ENCODE measurements at regions not wholly inside any gene's neighbourhood (a gene's known extent, or its start where the extent isn't known, plus 50 kb on each side); places are given as distances from the start of the nearest gene placed in this dataset.

DNA sequence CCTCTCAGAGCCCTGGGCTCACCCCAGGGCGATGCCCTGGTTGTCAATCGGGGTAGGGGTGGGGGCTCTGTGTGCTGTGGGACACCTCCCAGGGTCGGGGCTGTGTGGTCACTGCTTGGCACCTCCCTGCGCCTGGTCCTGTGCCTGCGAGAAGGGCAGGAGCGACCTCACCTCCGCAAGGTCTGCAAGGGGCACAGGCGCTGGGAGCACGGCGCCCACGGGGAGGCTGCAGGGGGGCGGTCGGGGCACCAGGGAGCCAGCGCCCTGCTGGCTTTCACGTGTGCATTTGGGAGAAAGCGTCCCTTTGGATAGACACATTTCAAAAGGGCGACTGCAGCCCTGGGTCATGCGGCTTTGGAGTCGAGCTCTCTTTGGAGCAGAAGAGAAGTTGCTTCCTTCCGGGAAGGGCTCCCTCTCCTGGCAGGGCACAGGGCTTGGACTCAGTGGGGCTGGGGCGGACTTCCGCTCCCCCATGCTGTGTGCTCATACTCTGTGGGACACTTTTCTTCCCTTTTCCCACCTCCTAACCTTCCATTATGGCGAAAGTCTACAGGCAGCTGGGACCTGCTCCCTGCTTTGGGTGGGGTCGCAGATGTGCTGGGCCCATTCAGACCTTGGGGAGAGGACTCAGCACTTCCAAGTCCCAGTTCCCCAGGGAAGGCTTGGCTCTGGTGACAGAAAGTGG is 52.9 kb upstream of the SLC28A3 start:
- Mint-ChIP-seq H3K9me3 (no peaks in the 10 kb centered on the region), H3K27me3 (ENCODE audit: low read depth) (no peaks in the 10 kb centered on the region), H3K27ac (no peak overlapping the region)

GRCh38 chr9:84394036-84394435 is 53.5 kb upstream of the SLC28A3 start:
- Mint-ChIP-seq H3K36me3 (ENCODE audit: low read depth) (no peaks in the 10 kb centered on the region), H3K9me3 (no peaks in the 10 kb centered on the region), H3K4me3 (no peak overlapping the region), H3K4me1 (ENCODE audit: low read depth) (peaks cover 1% of the 10 kb centered on the region), H3K27ac (no peak overlapping the region), H3K27me3 (ENCODE audit: low read depth) (no peaks in the 10 kb centered on the region)
- no peak for DNase-seq (ENCODE audit: low spot score)

More for the DNA sequence above, 52.9 kb upstream of the SLC28A3 start:
- no peak overlapping the region for H3K4me3 Mint-ChIP-seq
- peaks cover 1% of the 10 kb centered on the region for H3K4me1 Mint-ChIP-seq (ENCODE audit: low read depth)
- no peak for DNase-seq (ENCODE audit: low spot score)
- no peaks in the 10 kb centered on the region for H3K36me3 Mint-ChIP-seq (ENCODE audit: low read depth)

- Mint-ChIP-seq H3K27ac (no peak overlapping the region), H3K36me3 (ENCODE audit: low read depth) (no peaks in the 10 kb centered on the region), H3K4me1 (ENCODE audit: low read depth) (no peaks in the 10 kb centered on the region), H3K9me3 (no peaks in the 10 kb centered on the region), H3K4me3 (no peak overlapping the region), H3K27me3 (ENCODE audit: low read depth) (no peaks in the 10 kb centered on the region)
- peak; percentile 29 for DNase-seq (ENCODE audit: low spot score)
Observed at GRCh38 chr9:84397151-84397728, 56.7 kb upstream of the SLC28A3 start.

DNA sequence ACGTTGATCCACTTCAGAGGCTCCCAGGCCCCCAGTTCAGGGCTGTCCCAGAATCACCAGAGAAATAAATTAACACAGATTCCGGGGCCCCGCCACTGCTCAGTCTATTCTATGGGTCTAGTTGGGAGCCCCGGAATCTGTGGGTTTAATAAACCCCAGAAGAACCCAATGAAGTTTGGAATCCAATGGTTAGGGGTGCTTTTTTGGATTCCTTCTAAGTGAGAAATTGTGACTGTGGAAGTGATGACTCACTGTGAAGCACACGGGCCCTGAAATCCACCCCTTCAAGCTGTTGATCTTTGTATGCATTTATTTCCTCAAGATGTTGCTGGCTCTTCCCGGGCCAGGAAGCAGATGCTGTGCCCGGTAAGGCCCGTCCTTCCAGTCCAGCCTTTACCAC is 57.3 kb upstream of the SLC28A3 start:
- H3K36me3 Mint-ChIP-seq (ENCODE audit: low read depth), result no peaks in the 10 kb centered on the region
- no peak overlapping the region for H3K27ac Mint-ChIP-seq
- no peak overlapping the region for H3K4me3 Mint-ChIP-seq
- no peaks in the 10 kb centered on the region for H3K4me1 Mint-ChIP-seq (ENCODE audit: low read depth)
- no peaks in the 10 kb centered on the region for H3K9me3 Mint-ChIP-seq
- no peak for DNase-seq (ENCODE audit: low spot score)
- no peaks in the 10 kb centered on the region for H3K27me3 Mint-ChIP-seq (ENCODE audit: low read depth)

GRCh38 chr9:84402517-84402916 is 62.0 kb upstream of the SLC28A3 start:
- Mint-ChIP-seq H3K4me3 (no peak overlapping the region), H3K27ac (no peak overlapping the region), H3K9me3 (no peaks in the 10 kb centered on the region), H3K4me1 (ENCODE audit: low read depth) (no peaks in the 10 kb centered on the region), H3K36me3 (ENCODE audit: low read depth) (no peaks in the 10 kb centered on the region), H3K27me3 (ENCODE audit: low read depth) (no peaks in the 10 kb centered on the region)
- no peak for DNase-seq (ENCODE audit: low spot score)

GRCh38 chr9:84403288-84403687 is 62.7 kb upstream of the SLC28A3 start:
- no peak overlapping the region for H3K4me3 Mint-ChIP-seq
- DNase-seq (ENCODE audit: low spot score), result no peak
- H3K36me3 Mint-ChIP-seq (ENCODE audit: low read depth), result no peaks in the 10 kb centered on the region
- no peaks in the 10 kb centered on the region for H3K27me3 Mint-ChIP-seq (ENCODE audit: low read depth)
- H3K4me1 Mint-ChIP-seq (ENCODE audit: low read depth), result no peaks in the 10 kb centered on the region
- H3K9me3 Mint-ChIP-seq, result no peaks in the 10 kb centered on the region
- no peak overlapping the region for H3K27ac Mint-ChIP-seq

DNA sequence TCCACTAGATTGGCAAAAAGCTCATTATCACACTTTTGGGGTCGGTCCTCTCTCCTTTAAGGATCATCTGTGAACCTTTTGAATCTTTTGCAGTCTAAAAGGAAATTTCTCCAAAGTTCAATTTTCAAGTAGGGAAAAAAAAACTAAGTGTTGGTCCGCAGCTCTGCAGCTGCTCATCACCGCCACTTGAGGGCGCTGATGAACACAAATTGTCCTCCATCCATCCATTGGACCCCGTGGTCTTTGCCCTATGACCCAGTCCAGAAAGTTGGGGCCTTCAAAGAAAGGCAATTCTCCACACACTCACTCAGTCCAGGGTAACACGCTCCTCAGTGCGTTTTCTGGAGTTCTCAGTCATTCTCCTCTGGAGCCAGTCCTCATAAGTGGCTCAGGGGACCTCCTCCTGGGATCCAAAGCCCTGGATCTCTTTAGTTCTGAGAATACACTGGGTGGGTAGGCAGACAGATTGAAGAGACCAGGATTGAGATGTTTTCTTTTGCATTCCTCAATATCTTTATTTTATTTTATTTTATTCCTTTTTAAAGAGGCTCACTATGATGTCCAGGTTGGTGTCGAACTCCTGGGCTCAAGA is 63.6 kb upstream of the SLC28A3 start:
- Mint-ChIP-seq H3K27ac (no peak overlapping the region), H3K27me3 (ENCODE audit: low read depth) (no peaks in the 10 kb centered on the region), H3K9me3 (no peaks in the 10 kb centered on the region), H3K4me1 (ENCODE audit: low read depth) (no peaks in the 10 kb centered on the region), H3K36me3 (ENCODE audit: low read depth) (no peaks in the 10 kb centered on the region), H3K4me3 (no peak overlapping the region)
- no peak for DNase-seq (ENCODE audit: low spot score)

DNA sequence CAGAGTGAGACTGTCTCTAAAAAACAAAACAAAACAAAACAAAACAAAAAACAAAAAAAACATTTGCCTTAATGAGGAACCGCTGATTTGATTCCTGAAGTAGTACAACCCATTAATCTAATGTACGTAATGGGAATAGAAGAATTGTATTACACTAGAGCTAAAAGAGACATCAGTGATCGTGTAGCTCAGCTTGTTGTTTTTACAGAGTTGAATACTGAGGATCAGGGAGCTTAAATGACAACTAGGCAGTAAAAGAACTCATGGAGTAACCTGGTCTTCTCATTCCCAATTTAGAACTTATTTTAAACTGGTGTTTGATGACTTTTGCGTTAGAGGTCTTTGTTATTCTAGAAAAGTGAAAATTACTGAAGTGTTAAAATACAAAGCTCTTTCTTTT is 65.1 kb upstream of the SLC28A3 start:
- no peak overlapping the region for H3K4me3 Mint-ChIP-seq
- H3K27ac Mint-ChIP-seq, result no peak overlapping the region
- no peaks in the 10 kb centered on the region for H3K9me3 Mint-ChIP-seq
- DNase-seq (ENCODE audit: low spot score), result no peak
- H3K4me1 Mint-ChIP-seq (ENCODE audit: low read depth), result no peaks in the 10 kb centered on the region
- H3K36me3 Mint-ChIP-seq (ENCODE audit: low read depth), result no peaks in the 10 kb centered on the region
- H3K27me3 Mint-ChIP-seq (ENCODE audit: low read depth), result no peaks in the 10 kb centered on the region

- no peaks in the 10 kb centered on the region for H3K36me3 Mint-ChIP-seq (ENCODE audit: low read depth)
- H3K27me3 Mint-ChIP-seq (ENCODE audit: low read depth), result no peaks in the 10 kb centered on the region
- H3K4me1 Mint-ChIP-seq (ENCODE audit: low read depth), result no peaks in the 10 kb centered on the region
- DNase-seq (ENCODE audit: low spot score), result no peak
- no peak overlapping the region for H3K27ac Mint-ChIP-seq
- no peaks in the 10 kb centered on the region for H3K9me3 Mint-ChIP-seq
- H3K4me3 Mint-ChIP-seq, result no peak overlapping the region
Observed at GRCh38 chr9:84408416-84408815, 67.9 kb upstream of the SLC28A3 start.

DNA sequence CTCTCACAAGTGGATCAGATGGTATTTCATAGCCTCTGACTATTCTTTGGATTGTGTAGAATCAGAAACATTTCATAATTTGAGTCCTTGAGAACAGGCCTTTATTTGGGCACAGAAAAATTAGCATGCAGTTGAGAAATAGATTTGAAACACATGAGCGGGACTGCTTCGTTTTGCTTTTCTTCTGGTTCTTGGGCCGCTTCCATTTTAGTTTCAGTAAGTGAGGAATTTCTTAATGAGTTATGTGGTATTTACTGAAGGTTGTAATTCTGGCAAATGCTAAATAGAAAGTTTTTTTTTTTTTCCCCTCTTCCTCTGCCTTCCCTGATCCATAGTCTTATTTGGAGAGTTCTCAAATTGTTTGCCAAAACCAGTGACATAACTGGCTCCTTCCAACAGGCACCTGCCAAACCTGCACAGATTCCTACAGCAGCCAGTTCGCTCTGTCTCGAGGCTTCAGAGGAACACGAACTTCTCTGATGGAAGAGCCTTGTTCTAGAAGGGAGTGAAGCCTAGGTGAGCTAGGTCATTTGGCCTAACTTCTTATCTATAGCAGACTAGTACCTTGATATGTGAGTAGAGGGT is 71.2 kb upstream of the SLC28A3 start:
- no peaks in the 10 kb centered on the region for H3K36me3 Mint-ChIP-seq (ENCODE audit: low read depth)
- no peaks in the 10 kb centered on the region for H3K9me3 Mint-ChIP-seq
- H3K4me1 Mint-ChIP-seq (ENCODE audit: low read depth), result no peaks in the 10 kb centered on the region
- H3K27ac Mint-ChIP-seq, result no peak overlapping the region
- no peak for DNase-seq (ENCODE audit: low spot score)
- H3K27me3 Mint-ChIP-seq (ENCODE audit: low read depth), result no peaks in the 10 kb centered on the region
- H3K4me3 Mint-ChIP-seq, result no peak overlapping the region

DNA sequence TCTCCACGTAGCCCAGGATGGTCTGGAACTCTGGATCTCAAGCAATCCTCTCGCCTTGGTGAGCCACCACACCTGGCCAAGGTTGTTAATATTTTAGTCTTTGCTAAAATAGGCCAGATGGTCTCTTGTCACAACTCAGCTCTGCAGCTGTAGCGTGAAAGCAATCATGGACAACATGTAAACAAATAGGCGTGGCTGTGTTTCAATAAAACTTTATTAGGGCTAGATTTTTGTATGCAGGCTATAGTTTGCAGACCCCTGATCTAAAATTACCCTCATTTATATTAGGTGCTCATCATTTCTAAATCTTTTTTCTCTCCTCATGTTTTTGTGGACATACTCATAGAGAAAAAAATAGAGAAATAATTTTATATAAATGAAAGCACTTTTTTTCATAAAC is 72.1 kb upstream of the SLC28A3 start:
- no peak for DNase-seq (ENCODE audit: low spot score)
- H3K4me1 Mint-ChIP-seq (ENCODE audit: low read depth), result no peaks in the 10 kb centered on the region
- no peaks in the 10 kb centered on the region for H3K27me3 Mint-ChIP-seq (ENCODE audit: low read depth)
- no peak overlapping the region for H3K4me3 Mint-ChIP-seq
- H3K9me3 Mint-ChIP-seq, result no peaks in the 10 kb centered on the region
- H3K27ac Mint-ChIP-seq, result no peak overlapping the region
- no peaks in the 10 kb centered on the region for H3K36me3 Mint-ChIP-seq (ENCODE audit: low read depth)

DNA sequence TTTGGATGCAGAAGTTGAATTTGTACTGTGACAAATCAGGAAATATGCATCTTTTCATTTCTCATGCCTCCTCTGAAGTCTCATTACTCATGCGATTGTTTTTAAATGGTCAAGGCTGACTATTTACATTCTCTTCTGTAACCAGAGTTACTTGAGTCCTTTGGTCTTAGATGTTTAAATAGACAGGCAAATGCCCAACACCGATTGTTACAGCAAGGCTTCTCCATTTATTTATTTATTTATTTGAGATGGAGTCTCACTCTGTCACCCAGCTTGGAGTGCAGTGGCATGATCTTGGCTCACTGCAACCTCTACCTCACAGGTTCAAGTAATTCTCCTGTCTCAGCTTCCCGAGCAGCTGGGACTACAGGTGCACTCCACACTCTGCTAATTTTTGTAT is 72.7 kb upstream of the SLC28A3 start:
- H3K27ac Mint-ChIP-seq, result no peak overlapping the region
- H3K36me3 Mint-ChIP-seq (ENCODE audit: low read depth), result no peaks in the 10 kb centered on the region
- no peak overlapping the region for H3K4me3 Mint-ChIP-seq
- no peaks in the 10 kb centered on the region for H3K9me3 Mint-ChIP-seq
- H3K27me3 Mint-ChIP-seq (ENCODE audit: low read depth), result no peaks in the 10 kb centered on the region
- no peaks in the 10 kb centered on the region for H3K4me1 Mint-ChIP-seq (ENCODE audit: low read depth)
- no peak for DNase-seq (ENCODE audit: low spot score)

DNA sequence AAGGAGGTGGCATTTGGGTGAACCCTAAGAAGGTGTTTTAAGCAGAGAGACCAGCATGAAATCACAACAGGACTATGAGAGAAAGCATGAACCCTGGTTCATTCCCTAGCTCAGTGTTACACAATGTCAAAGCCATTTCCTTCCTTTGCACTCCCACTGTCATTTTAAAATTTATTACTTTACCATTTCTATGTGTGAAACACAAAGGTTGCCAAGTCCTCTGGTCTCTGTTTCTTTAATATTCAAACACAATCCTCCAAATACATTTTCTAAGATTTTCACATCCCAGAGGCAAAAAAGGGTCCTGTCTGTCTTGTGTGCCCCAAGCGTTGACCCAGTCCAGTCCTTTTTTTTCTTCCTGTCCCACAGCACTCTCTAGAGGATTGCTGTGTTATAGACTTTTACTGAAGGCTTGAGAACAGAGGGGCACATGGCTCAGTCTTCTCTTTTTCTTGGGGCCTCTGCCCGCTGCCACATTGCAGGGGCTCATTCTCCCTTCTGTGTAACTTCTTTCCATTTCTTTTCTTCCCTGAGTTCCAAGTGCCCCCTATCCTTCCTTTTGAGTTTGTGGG is 78.6 kb upstream of the SLC28A3 start:
- H3K36me3 Mint-ChIP-seq (ENCODE audit: low read depth), result no peaks in the 10 kb centered on the region

GRCh38 chr9:84424931-84425330 is 84.4 kb upstream of the SLC28A3 start:
- H3K27ac Mint-ChIP-seq, result no peak overlapping the region
- H3K4me3 Mint-ChIP-seq, result no peak overlapping the region
- no peaks in the 10 kb centered on the region for H3K36me3 Mint-ChIP-seq (ENCODE audit: low read depth)
- H3K9me3 Mint-ChIP-seq, result peaks cover 5% of the 10 kb centered on the region
- DNase-seq (ENCODE audit: low spot score), result no peak
- no peaks in the 10 kb centered on the region for H3K27me3 Mint-ChIP-seq (ENCODE audit: low read depth)
- no peaks in the 10 kb centered on the region for H3K4me1 Mint-ChIP-seq (ENCODE audit: low read depth)

More for the DNA sequence above, 78.6 kb upstream of the SLC28A3 start:
- Mint-ChIP-seq H3K27ac (no peak overlapping the region), H3K4me3 (no peak overlapping the region), H3K4me1 (ENCODE audit: low read depth) (no peaks in the 10 kb centered on the region), H3K27me3 (ENCODE audit: low read depth) (no peaks in the 10 kb centered on the region), H3K9me3 (peaks cover 5% of the 10 kb centered on the region)
- DNase-seq (ENCODE audit: low spot score), result no peak
